ENCODE measurements at regions not wholly inside any gene's neighbourhood (a gene's known extent, or its start where the extent isn't known, plus 50 kb on each side); places are given as distances from the start of the nearest gene placed in this dataset.

DNA sequence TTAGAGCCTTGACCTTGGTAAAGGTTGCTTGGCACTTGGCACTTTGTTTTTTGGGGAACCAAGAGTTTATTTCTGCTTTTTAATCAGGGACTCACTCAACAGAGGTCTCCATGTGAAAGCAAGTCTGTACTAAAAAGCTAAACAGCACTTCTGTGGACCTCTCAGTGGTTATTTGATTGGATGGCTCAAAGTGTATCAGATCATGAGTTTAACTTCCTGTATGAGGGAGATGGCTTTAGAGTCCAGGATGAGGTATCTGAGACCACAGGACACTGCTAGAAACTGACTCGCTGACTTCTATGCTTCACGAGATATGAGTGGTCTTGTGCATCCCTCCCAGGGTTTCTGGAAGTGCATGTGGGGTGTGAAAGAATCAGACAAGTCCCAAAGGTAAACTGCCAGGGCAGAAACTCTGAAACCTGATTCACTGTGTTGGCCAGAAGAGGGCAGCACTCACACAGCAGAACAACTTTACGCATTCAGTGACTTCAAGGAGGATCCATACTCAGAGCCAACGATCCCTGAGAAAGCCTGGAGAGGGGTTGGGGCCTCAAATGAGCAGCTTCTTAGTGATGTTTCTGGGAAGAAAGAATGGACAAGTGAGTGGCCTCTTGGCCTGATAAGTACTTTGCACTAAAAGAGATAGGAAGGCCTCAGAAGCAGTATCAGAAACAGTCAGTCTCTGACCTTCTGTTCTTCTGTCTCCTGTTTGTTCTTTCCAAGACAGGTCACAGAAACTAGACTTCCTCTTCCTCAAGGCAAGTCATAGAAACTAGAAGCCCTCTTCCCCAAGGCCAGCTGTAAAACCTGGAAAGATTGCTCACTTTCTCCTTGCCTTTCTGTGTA lies 220.3 kb upstream of the CXCL13 start (continued):
- TF ChIP-seq, protein P1, sequence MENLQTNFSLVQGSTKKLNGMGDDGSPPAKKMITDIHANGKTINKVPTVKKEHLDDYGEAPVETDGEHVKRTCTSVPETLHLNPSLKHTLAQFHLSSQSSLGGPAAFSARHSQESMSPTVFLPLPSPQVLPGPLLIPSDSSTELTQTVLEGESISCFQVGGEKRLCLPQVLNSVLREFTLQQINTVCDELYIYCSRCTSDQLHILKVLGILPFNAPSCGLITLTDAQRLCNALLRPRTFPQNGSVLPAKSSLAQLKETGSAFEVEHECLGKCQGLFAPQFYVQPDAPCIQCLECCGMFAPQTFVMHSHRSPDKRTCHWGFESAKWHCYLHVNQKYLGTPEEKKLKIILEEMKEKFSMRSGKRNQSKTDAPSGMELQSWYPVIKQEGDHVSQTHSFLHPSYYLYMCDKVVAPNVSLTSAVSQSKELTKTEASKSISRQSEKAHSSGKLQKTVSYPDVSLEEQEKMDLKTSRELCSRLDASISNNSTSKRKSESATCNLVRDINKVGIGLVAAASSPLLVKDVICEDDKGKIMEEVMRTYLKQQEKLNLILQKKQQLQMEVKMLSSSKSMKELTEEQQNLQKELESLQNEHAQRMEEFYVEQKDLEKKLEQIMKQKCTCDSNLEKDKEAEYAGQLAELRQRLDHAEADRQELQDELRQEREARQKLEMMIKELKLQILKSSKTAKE (IDR thresholded peaks at IDR 0.05; ENCODE audit: low read depth, poor library complexity, severe bottlenecking) = no peak
- TF ChIP-seq, protein P2, sequence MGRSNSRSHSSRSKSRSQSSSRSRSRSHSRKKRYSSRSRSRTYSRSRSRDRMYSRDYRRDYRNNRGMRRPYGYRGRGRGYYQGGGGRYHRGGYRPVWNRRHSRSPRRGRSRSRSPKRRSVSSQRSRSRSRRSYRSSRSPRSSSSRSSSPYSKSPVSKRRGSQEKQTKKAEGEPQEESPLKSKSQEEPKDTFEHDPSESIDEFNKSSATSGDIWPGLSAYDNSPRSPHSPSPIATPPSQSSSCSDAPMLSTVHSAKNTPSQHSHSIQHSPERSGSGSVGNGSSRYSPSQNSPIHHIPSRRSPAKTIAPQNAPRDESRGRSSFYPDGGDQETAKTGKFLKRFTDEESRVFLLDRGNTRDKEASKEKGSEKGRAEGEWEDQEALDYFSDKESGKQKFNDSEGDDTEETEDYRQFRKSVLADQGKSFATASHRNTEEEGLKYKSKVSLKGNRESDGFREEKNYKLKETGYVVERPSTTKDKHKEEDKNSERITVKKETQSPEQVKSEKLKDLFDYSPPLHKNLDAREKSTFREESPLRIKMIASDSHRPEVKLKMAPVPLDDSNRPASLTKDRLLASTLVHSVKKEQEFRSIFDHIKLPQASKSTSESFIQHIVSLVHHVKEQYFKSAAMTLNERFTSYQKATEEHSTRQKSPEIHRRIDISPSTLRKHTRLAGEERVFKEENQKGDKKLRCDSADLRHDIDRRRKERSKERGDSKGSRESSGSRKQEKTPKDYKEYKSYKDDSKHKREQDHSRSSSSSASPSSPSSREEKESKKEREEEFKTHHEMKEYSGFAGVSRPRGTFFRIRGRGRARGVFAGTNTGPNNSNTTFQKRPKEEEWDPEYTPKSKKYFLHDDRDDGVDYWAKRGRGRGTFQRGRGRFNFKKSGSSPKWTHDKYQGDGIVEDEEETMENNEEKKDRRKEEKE (IDR thresholded peaks at IDR 0.05) = no peak

DNA sequence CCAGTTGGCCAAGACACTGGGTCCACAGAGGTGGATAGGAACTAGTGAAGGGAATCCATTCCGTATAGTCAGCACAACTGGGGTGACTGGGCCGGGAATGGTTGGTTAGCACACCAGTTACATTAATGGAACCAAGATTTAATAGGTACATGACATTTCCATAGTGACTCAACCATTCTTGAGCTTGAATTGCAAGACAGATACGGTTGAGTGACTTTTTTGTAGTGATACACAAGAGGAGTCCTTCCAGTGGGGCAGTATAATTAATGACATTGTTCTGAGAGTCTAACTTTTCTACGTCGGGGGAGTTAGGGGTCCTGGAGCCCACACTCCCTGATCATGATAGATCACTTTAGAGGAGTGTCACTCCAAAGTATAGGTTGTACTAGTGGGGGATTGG lies 211.6 kb upstream of the CXCL13 start:
- POLR2A ChIA-PET = no interaction called here
- no peaks in the 10 kb centered on the region for H3K79me2 ChIP-seq (ENCODE audit: control insufficient read depth, insufficient read depth, low read length)
- H3K9me3 ChIP-seq (replicated peaks; ENCODE audit: control insufficient read depth, insufficient read depth, low read length) = no peaks in the 10 kb centered on the region
- H3K27me3 ChIP-seq (replicated peaks in 1 of 2; ENCODE audit: control insufficient read depth in 2 of 2, insufficient read depth in 2 of 2, low read length in 1 of 2) = no peaks in the 10 kb centered on the region
- no TSS peak for BruUV-seq (replicated peaks)
- DNase-seq (ENCODE audit: low read depth, low spot score) (no peak), ATAC-seq (no peak), FAIRE-seq (no peak)
- no peak overlapping the region for H3K4me3 ChIP-seq
- H3K4me1 ChIP-seq (ENCODE audit: control insufficient read depth, insufficient read depth, low read length) = no peaks in the 10 kb centered on the region
- no peak for TF ChIP-seq RUNX3 (IDR thresholded peaks at IDR 0.05; ENCODE audit: low read length)
- TF ChIP-seq EGR1 (IDR thresholded peaks at IDR 0.05; ENCODE audit: borderline replicate concordance in 1 of 2, low read depth in 2 of 2, low read length in 2 of 2) = no peak
- no peak for TF ChIP-seq POLR2AphosphoS2 (IDR thresholded peaks at IDR 0.05; ENCODE audit: low read depth, low read length)
- TF ChIP-seq MXI1 (IDR thresholded peaks at IDR 0.05; ENCODE audit: low read depth, low read length) = no peak
- TF ChIP-seq NR2C1 (IDR thresholded peaks at IDR 0.05) = no peak
- no peak for TF ChIP-seq STAT1 (conservative IDR thresholded peaks at IDR 0.05)
- TF ChIP-seq ZSCAN29 (IDR thresholded peaks at IDR 0.05) = no peak
- TF ChIP-seq ZZZ3 (IDR thresholded peaks at IDR 0.05; ENCODE audit: control insufficient read depth, insufficient read length, low read depth) = no peak
- H3K9ac ChIP-seq (ENCODE audit: control insufficient read depth, insufficient read depth, low read length) = no peak overlapping the region
- SMC1A ChIA-PET (ENCODE audit: uncharacterized antibody, unreplicated experiment) = no interaction called here
- RAD21 ChIA-PET (ENCODE audit: unreplicated experiment) = no interaction called here
- H3K36me3 ChIP-seq (ENCODE audit: control insufficient read depth in 2 of 2, insufficient read depth in 2 of 2, low read length in 1 of 2) = no peaks in the 10 kb centered on the region
- no peaks in the 10 kb centered on the region for H4K20me1 ChIP-seq (ENCODE audit: control insufficient read depth, insufficient read depth)
- in situ Hi-C loops (cut with MboI) (no loop called here), intact Hi-C loops (cut with micrococcal nuclease; ENCODE audit: unreplicated experiment) (no loop called here)
- H3K4me2 ChIP-seq (ENCODE audit: control insufficient read depth, insufficient read depth) = no peak overlapping the region
- CTCF ChIA-PET = interaction anchor here (1.5 kb wide), 1 partner anchor 36 kb away, joined by 3 read pairs; no protein-coding TSS in a partner anchor
- no peak overlapping the region for H3K27ac ChIP-seq (ENCODE audit: control insufficient read depth, insufficient read depth)
- WGBS (ENCODE audit: insufficient coverage, insufficient replicate concordance, low lambda C conversion rate, missing lambda C conversion rate) = 26% methylated on average over 5 of the region's 5 CpGs
- H2AFZ ChIP-seq (ENCODE audit: control insufficient read depth, low read depth, low read length) = no peak overlapping the region

All from GM12878 (cell line).